ENCODE measurements at regions not wholly inside any gene's neighbourhood (a gene's known extent, or its start where the extent isn't known, plus 50 kb on each side); places are given as distances from the start of the nearest gene placed in this dataset.

DNA sequence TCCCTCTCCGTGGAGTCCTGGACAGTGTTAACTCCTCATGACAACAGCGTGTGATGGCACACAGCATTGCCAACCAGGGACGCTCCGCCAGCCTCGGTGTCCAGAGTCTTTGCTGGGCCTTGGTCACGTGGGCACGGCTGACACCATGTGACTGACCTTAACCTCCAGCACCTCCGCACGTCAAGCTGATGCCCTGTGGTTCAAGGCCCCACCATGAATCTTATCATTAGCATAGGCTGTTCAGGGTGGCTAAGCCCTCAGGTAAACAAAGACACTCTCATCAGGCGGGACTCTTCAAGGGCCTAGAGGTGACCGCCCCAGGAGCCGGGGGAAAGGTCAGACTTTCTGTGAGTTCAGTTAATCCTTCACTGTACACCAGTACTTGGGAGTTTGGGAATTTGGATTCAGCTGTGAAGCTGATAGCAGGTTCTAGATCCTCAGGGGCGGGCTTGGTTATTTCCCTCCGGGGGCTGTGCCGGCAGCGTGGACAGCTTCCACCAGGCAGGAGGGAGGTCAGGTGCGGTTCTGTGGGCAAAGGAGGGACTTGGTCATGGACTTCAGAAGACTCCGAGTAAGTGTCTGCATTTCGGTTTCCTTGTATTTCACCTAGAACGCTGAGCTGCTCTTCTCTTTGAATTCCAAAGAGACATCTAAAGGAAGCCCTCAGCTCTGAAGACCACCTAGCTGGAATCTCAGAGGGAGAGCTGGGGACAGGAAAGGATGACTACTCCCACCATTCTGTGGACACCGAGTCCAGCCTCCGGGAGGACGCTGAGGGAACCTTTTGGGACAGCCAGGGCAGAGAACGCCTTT is 195.5 kb upstream of the CIBAR2 start:
- no peak overlapping the region for H3K14ac ChIP-seq (ENCODE audit: low read length)
- no peaks in the 10 kb centered on the region for H3K79me2 ChIP-seq (ENCODE audit: control insufficient read depth, insufficient read depth, low read length, poor library complexity)
- peaks cover 2% of the 10 kb centered on the region for H3K9me3 ChIP-seq (ENCODE audit: insufficient read depth, low read depth, low read length)
- H2AK5ac ChIP-seq (ENCODE audit: low read length), result no peak overlapping the region
- DNase-seq, result no peak
- no peak overlapping the region for H2AFZ ChIP-seq (ENCODE audit: insufficient read depth, low read length, poor library complexity)
- no peak overlapping the region for H2BK5ac ChIP-seq (ENCODE audit: low read depth, low read length, poor library complexity)
- H4K91ac ChIP-seq (ENCODE audit: low read depth, low read length), result no peak overlapping the region
- no peak overlapping the region for H3K9ac ChIP-seq (ENCODE audit: low read length)
- no peaks in the 10 kb centered on the region for H3K27me3 ChIP-seq (ENCODE audit: insufficient read depth, low read length)
- H3K23ac ChIP-seq (ENCODE audit: low read length), result no peak overlapping the region
- WGBS (ENCODE audit: extremely low coverage, insufficient coverage, insufficient read length), result no CpG with 5 or more reads among the region's 24 CpGs
- peaks cover 15 to 16% of the 10 kb centered on the region in 2 experiments for H3K4me1 ChIP-seq (ENCODE audit: control insufficient read depth in 1 of 2, insufficient read depth in 2 of 2, low read length in 2 of 2)
- H2BK12ac ChIP-seq (ENCODE audit: low read length), result no peak overlapping the region
- no peak overlapping the region for H2BK120ac ChIP-seq (ENCODE audit: insufficient read depth, low read length, poor library complexity)
- no peak overlapping the region for H3K4ac ChIP-seq (ENCODE audit: low read depth, low read length)
- no peaks in the 10 kb centered on the region for H3K79me1 ChIP-seq (ENCODE audit: low read length)
- no peak overlapping the region for H3K4me3 ChIP-seq (ENCODE audit: low read depth, low read length)
- no peaks in the 10 kb centered on the region for H3K36me3 ChIP-seq (ENCODE audit: control insufficient read depth in 1 of 2, insufficient read depth in 2 of 2, low read length in 2 of 2)
- no peak overlapping the region for H4K12ac ChIP-seq (ENCODE audit: low read depth, low read length)
- no peak overlapping the region for H3K18ac ChIP-seq (ENCODE audit: low read length)
- H3K27ac ChIP-seq (ENCODE audit: low read depth, low read length), result no peak overlapping the region
- H4K8ac ChIP-seq (ENCODE audit: low read depth, low read length), result no peak overlapping the region
- no peak overlapping the region for H3K4me2 ChIP-seq (ENCODE audit: low read length)

GRCh38 chr16:85308611-85309540 is 196.6 kb upstream of the CIBAR2 start:
- Histone ChIP-seq H3K23ac (ENCODE audit: low read length) (no peak overlapping the region), H3K36me3 (ENCODE audit: control insufficient read depth in 1 of 2, insufficient read depth in 2 of 2, low read length in 2 of 2) (no peaks in the 10 kb centered on the region), H2BK120ac (ENCODE audit: insufficient read depth, low read length, poor library complexity) (no peak overlapping the region), H3K79me1 (ENCODE audit: low read length) (no peaks in the 10 kb centered on the region), H4K91ac (ENCODE audit: low read depth, low read length) (no peak overlapping the region), H2BK12ac (ENCODE audit: low read length) (no peak overlapping the region), H3K27me3 (ENCODE audit: insufficient read depth, low read length) (no peaks in the 10 kb centered on the region), H3K9me3 (ENCODE audit: insufficient read depth, low read depth, low read length) (peaks cover 2% of the 10 kb centered on the region), H3K27ac (ENCODE audit: low read depth, low read length) (no peak overlapping the region), H2BK5ac (ENCODE audit: low read depth, low read length, poor library complexity) (no peak overlapping the region), H3K4me3 (ENCODE audit: low read depth, low read length) (no peak overlapping the region), H3K9ac (ENCODE audit: low read length) (no peak overlapping the region), H2AFZ (ENCODE audit: insufficient read depth, low read length, poor library complexity) (no peak overlapping the region), H3K4ac (ENCODE audit: low read depth, low read length) (no peak overlapping the region), H3K4me2 (ENCODE audit: low read length) (no peak overlapping the region), H2AK5ac (ENCODE audit: low read length) (no peak overlapping the region), H4K8ac (ENCODE audit: low read depth, low read length) (no peak overlapping the region), H4K12ac (ENCODE audit: low read depth, low read length) (no peak overlapping the region), H3K18ac (ENCODE audit: low read length) (no peak overlapping the region), H3K14ac (ENCODE audit: low read length) (no peak overlapping the region), H3K79me2 (ENCODE audit: control insufficient read depth, insufficient read depth, low read length, poor library complexity) (no peaks in the 10 kb centered on the region), H3K4me1 (ENCODE audit: control insufficient read depth in 1 of 2, insufficient read depth in 2 of 2, low read length in 2 of 2) (peaks cover 12 to 18% of the 10 kb centered on the region in 2 experiments)
- no CpG with 5 or more reads among the region's 17 CpGs for WGBS (ENCODE audit: extremely low coverage, insufficient coverage, insufficient read length)
- no peak for DNase-seq

DNA sequence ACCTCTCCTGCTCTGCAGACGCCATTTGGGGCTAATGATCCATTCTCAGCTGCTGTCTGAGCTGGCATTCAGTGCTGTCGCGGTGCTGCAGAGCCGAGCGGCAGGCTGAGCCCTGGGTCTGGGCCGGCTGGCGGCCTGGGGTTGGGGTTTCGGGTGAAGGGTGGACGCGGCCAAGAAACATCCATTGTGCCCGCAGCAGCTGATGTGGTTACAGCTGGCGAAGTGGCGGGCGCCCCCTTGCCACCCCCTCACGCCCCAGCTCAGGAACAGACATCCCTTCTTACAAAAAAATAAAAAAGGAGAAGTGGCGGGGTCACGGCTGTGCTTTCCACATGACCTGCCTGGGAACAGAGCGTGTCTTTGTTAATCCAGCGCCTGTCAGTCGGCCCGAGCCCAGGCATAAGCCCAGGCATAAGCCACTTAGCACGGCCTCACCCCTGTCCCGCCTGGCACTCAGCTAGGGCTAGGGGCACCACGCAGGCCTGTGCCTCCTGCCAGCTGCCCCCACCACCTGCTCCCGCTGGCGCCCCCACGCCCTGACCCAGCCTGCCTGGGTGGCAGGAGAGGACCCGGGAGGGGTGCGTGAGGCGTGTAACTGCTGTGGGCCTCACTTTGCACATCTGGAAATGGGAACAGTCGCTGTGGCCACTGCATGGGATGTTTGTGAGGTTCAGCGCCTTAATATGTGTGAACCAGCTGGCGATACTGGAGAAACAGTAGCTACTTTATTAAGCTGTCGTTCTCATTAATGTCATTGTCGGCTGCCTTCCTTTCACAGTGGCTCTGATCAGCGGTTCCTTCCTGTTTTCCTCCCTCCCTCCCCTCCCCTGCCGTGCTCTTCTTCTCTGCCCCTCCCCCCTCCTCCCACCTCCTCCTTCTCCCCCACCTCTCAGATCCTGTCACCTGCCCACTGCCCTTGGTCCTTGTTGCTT is 197.7 kb upstream of the CIBAR2 start:
- no peak overlapping the region for H2BK5ac ChIP-seq (ENCODE audit: low read depth, low read length, poor library complexity)
- no peak overlapping the region for H3K23ac ChIP-seq (ENCODE audit: low read length)
- H3K9me3 ChIP-seq (ENCODE audit: insufficient read depth, low read depth, low read length), result peaks cover 2% of the 10 kb centered on the region
- no CpG with 5 or more reads among the region's 37 CpGs for WGBS (ENCODE audit: extremely low coverage, insufficient coverage, insufficient read length)
- no peaks in the 10 kb centered on the region for H3K36me3 ChIP-seq (ENCODE audit: control insufficient read depth in 1 of 2, insufficient read depth in 2 of 2, low read length in 2 of 2)
- no peaks in the 10 kb centered on the region for H3K27me3 ChIP-seq (ENCODE audit: insufficient read depth, low read length)
- no peak for DNase-seq
- H3K4me3 ChIP-seq (ENCODE audit: low read depth, low read length), result no peak overlapping the region
- H3K27ac ChIP-seq (ENCODE audit: low read depth, low read length), result no peak overlapping the region
- no peak overlapping the region for H4K91ac ChIP-seq (ENCODE audit: low read depth, low read length)
- H3K79me1 ChIP-seq (ENCODE audit: low read length), result no peaks in the 10 kb centered on the region
- H3K18ac ChIP-seq (ENCODE audit: low read length), result no peak overlapping the region
- H3K4ac ChIP-seq (ENCODE audit: low read depth, low read length), result no peak overlapping the region
- no peak overlapping the region for H3K4me2 ChIP-seq (ENCODE audit: low read length)
- H2AK5ac ChIP-seq (ENCODE audit: low read length), result no peak overlapping the region
- no peak overlapping the region for H3K14ac ChIP-seq (ENCODE audit: low read length)
- H2BK12ac ChIP-seq (ENCODE audit: low read length), result no peak overlapping the region
- no peaks in the 10 kb centered on the region for H3K79me2 ChIP-seq (ENCODE audit: control insufficient read depth, insufficient read depth, low read length, poor library complexity)
- no peak overlapping the region for H3K9ac ChIP-seq (ENCODE audit: low read length)
- no peak overlapping the region for H2BK120ac ChIP-seq (ENCODE audit: insufficient read depth, low read length, poor library complexity)
- H4K12ac ChIP-seq (ENCODE audit: low read depth, low read length), result no peak overlapping the region
- peaks cover 12 to 18% of the 10 kb centered on the region in 2 experiments for H3K4me1 ChIP-seq (ENCODE audit: control insufficient read depth in 1 of 2, insufficient read depth in 2 of 2, low read length in 2 of 2)
- H4K8ac ChIP-seq (ENCODE audit: low read depth, low read length), result no peak overlapping the region
- H2AFZ ChIP-seq (ENCODE audit: insufficient read depth, low read length, poor library complexity), result no peak overlapping the region

Data from trophoblast cell (in vitro differentiated cells and primary cell).